Lung (tissue), 11 donors: ENCODE measurements at regions not wholly inside any gene's neighbourhood (a gene's known extent, or its start where the extent isn't known, plus 50 kb on each side); places are given as distances from the start of the nearest gene placed in this dataset.

Experiments
- ATAC-seq: fragments of 200-7000 bp; cut with Tn5 transposase; one replicate; pipeline ENCODE4 v1.9.1; 2020; ENCODE audit warnings: moderate number of reproducible peaks; ENCODE audit not compliant: insufficient read depth, low FRiP score
- DNase-seq, 3 donors: peaks; one replicate each; pipeline ENCODE4 v3.0.0-alpha.2; 2013 to 2017
- H3K27ac ChIP-seq, 2 donors: one replicate each; pipeline ENCODE4 v1.5.1; 2013; ENCODE audit warnings: mild to moderate bottlenecking in 2 of 2, moderate library complexity in 2 of 2, control low read depth in 1 of 2, inconsistent platforms in 1 of 2, low read depth in 1 of 2, low read length in 1 of 2
- H3K27me3 ChIP-seq, 3 donors: one replicate each; pipeline ENCODE4 v1.5.1; 2013; ENCODE audit warnings: low read length in 2 of 3; ENCODE audit not compliant: control insufficient read depth in 3 of 3, insufficient read depth in 3 of 3
- H3K36me3 ChIP-seq, 4 donors: one replicate each; pipeline ENCODE4 v1.5.1; 2013; ENCODE audit warnings: low read length in 4 of 4, mild to moderate bottlenecking in 1 of 4, moderate library complexity in 1 of 4; ENCODE audit not compliant: control insufficient read depth in 4 of 4, insufficient read depth in 4 of 4
- H3K4me1 ChIP-seq, 5 donors: one replicate each; pipeline ENCODE4 v1.5.1; 2013; ENCODE audit warnings: low read length in 5 of 5, mild to moderate bottlenecking in 2 of 5, moderate library complexity in 1 of 5; ENCODE audit not compliant: control insufficient read depth in 5 of 5, insufficient read depth in 5 of 5
- H3K4me3 ChIP-seq: one replicate; pipeline ENCODE4 v1.5.1; 2013; ENCODE audit warnings: mild to moderate bottlenecking, control low read depth, moderate library complexity
- H3K9ac ChIP-seq, 2 donors: one replicate each; pipeline ENCODE4 v1.5.1; 2013; ENCODE audit warnings: low read length in 2 of 2, control low read depth in 1 of 2; ENCODE audit not compliant: insufficient read depth in 1 of 2
- H3K9me3 ChIP-seq, 4 donors: one replicate each; pipeline ENCODE4 v1.5.1; 2013; ENCODE audit warnings: low read length in 3 of 4, mild to moderate bottlenecking in 1 of 4, moderate library complexity in 1 of 4; ENCODE audit not compliant: control insufficient read depth in 4 of 4, insufficient read depth in 3 of 4
- WGBS, 2 donors: extraction: QIAGEN DNeasy Blood & Tissue Kit; methylation state at CpG; one replicate each; pipeline ENCODE4 v1.1.7; 2013; 5-methylcytosine and 5-hydroxymethylcytosine counted together
- TF ChIP-seq, protein P1 (sequence below): IDR thresholded peaks from 2 replicates; pipeline ENCODE4 v1.5.1; 2012; ENCODE audit warnings: mild to moderate bottlenecking; ENCODE audit errors: control extremely low read depth, extremely low read depth
- donor health status: control.
- donor health status: control.
- donor health status: Bipolar disorder and iron deficiency.
- donor health status: healthy.
- donor health status: DM: yes; HTN: yes; CAD: no.

- TF ChIP-seq, protein P1, sequence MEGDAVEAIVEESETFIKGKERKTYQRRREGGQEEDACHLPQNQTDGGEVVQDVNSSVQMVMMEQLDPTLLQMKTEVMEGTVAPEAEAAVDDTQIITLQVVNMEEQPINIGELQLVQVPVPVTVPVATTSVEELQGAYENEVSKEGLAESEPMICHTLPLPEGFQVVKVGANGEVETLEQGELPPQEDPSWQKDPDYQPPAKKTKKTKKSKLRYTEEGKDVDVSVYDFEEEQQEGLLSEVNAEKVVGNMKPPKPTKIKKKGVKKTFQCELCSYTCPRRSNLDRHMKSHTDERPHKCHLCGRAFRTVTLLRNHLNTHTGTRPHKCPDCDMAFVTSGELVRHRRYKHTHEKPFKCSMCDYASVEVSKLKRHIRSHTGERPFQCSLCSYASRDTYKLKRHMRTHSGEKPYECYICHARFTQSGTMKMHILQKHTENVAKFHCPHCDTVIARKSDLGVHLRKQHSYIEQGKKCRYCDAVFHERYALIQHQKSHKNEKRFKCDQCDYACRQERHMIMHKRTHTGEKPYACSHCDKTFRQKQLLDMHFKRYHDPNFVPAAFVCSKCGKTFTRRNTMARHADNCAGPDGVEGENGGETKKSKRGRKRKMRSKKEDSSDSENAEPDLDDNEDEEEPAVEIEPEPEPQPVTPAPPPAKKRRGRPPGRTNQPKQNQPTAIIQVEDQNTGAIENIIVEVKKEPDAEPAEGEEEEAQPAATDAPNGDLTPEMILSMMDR, result no peak
- H3K27me3 ChIP-seq, result no peaks in the 10 kb centered on the region
- H3K4me3 ChIP-seq, result no peak overlapping the region
- H3K4me1 ChIP-seq, result peaks cover 0 to 12% (median 0%) of the 10 kb centered on the region in 5 donors
- ATAC-seq (no peak), DNase-seq (no peak)
- no peaks in the 10 kb centered on the region for H3K36me3 ChIP-seq
- WGBS, 2 donors, result 97% methylated on average over 2 of the region's 2 CpGs
- H3K9ac ChIP-seq, result no peak overlapping the region
- no peak overlapping the region for H3K27ac ChIP-seq
- H3K9me3 ChIP-seq, result no peaks in the 10 kb centered on the region
Observed at GRCh38 chr5:101966476-101966875, 329.6 kb downstream of the SLCO4C1 start.

GRCh38 chr5:101955891-101956290 is 340.2 kb downstream of the SLCO4C1 start:
- Histone ChIP-seq H3K36me3 (no peaks in the 10 kb centered on the region), H3K4me1 (no peaks in the 10 kb centered on the region), H3K9me3 (no peaks in the 10 kb centered on the region), H3K27ac (no peak overlapping the region), H3K27me3 (no peaks in the 10 kb centered on the region), H3K4me3 (no peak overlapping the region), H3K9ac (no peak overlapping the region)
- WGBS, 2 donors, result 54 to 58% methylated on average over 1 of the region's 1 CpG
- DNase-seq (peak in 2 of 3 donors; percentile 4 to 52), ATAC-seq (no peak)
- TF ChIP-seq, protein P1, result no peak

- no peak overlapping the region for H3K4me3 ChIP-seq
Observed at GRCh38 chr5:101950019-101950418, 346.1 kb downstream of the SLCO4C1 start.

GRCh38 chr5:101948615-101949014 is 347.5 kb downstream of the SLCO4C1 start:
- Histone ChIP-seq H3K9me3 (no peaks in the 10 kb centered on the region), H3K27ac (no peak overlapping the region), H3K4me3 (no peak overlapping the region), H3K36me3 (no peaks in the 10 kb centered on the region), H3K27me3 (no peaks in the 10 kb centered on the region), H3K4me1 (peaks cover 0 to 2% (median 0%) of the 10 kb centered on the region in 5 donors), H3K9ac (no peak overlapping the region)
- TF ChIP-seq, protein P1, result no peak
- 93 to 97% methylated on average over 1 of the region's 1 CpG for WGBS, 2 donors
- no peak for ATAC-seq
- no peak for DNase-seq

More at GRCh38 chr5:101950019-101950418, 346.1 kb downstream of the SLCO4C1 start:
- no peaks in the 10 kb centered on the region for H3K4me1 ChIP-seq
- TF ChIP-seq, protein P1, result no peak
- H3K9me3 ChIP-seq, result no peaks in the 10 kb centered on the region
- ATAC-seq (no peak), DNase-seq (no peak)
- H3K27me3 ChIP-seq, result no peaks in the 10 kb centered on the region
- no peaks in the 10 kb centered on the region for H3K36me3 ChIP-seq
- H3K27ac ChIP-seq, result no peak overlapping the region
- H3K9ac ChIP-seq, result no peak overlapping the region
